ENCODE measurements at regions not wholly inside any gene's neighbourhood (a gene's known extent, or its start where the extent isn't known, plus 50 kb on each side); places are given as distances from the start of the nearest gene placed in this dataset.

GRCh38 chr18:78497641-78498040 lies 482.0 kb upstream of the SALL3 start:
- TF ChIP-seq CTCF (IDR thresholded peaks at IDR 0.05) (no peak), POLR2A (IDR thresholded peaks at IDR 0.05) (no peak)
